IMR-90 (cell line): ENCODE measurements at regions not wholly inside any gene's neighbourhood (a gene's known extent, or its start where the extent isn't known, plus 50 kb on each side); places are given as distances from the start of the nearest gene placed in this dataset.

Experiments
- ATAC-seq: fragments of 200-7000 bp; cut with Tn5 transposase; 2 replicates; pipeline ENCODE4 v1.9.1; 2020; ENCODE audit warnings: low read depth, mild to moderate bottlenecking, moderate library complexity
- BruUV-seq: library from RNA; stranded (reverse); fragments of 400-500 nt; replicated peaks from 2 replicates; lab custom pipeline; 2021; lab: Mats Ljungman, UMichigan
- CTCF ChIA-PET: fragments of 300-600 bp; formaldehyde crosslinking; extraction: SDS; loops from one replicate; lab custom pipeline; 2021; ENCODE audit warnings: antibody characterized with exemption; lab: Yijun Ruan, JAX
- POLR2A ChIA-PET: fragments of 300-600 bp; sonication (Branson Sonifier 250); formaldehyde crosslinking; loops from one replicate; lab custom pipeline; 2022; ENCODE audit warnings: antibody characterized with exemption; ENCODE audit not compliant: unreplicated experiment; lab: Charles Lee
- DNase-seq: peaks from one replicate; pipeline ENCODE4 v3.0.0; 2013
- H2AFZ ChIP-seq: replicated peaks from 2 replicates; pipeline ENCODE3; 2013; ENCODE audit warnings: low read length, mild to moderate bottlenecking; ENCODE audit not compliant: poor library complexity
- H2AK5ac ChIP-seq: 2 replicates; pipeline ENCODE4 v1.6.1; 2013; ENCODE audit warnings: low read depth, low read length, inconsistent platforms
- H2AK9ac ChIP-seq: replicated peaks from 2 replicates; pipeline ENCODE3; 2013; ENCODE audit warnings: mild to moderate bottlenecking, low read depth, low read length, moderate library complexity; ENCODE audit not compliant: poor library complexity
- H2BK120ac ChIP-seq: 2 replicates; pipeline ENCODE4 v1.6.1; 2013; ENCODE audit warnings: low read depth, low read length, inconsistent platforms
- H2BK15ac ChIP-seq: 3 replicates; pipeline ENCODE4 v1.6.1; 2013; ENCODE audit warnings: low read depth, low read length, inconsistent platforms
- H2BK20ac ChIP-seq: 2 replicates; pipeline ENCODE4 v1.6.1; 2013; ENCODE audit warnings: low read depth, mild to moderate bottlenecking, inconsistent platforms, low read length, moderate library complexity
- H2BK5ac ChIP-seq: 2 replicates; pipeline ENCODE4 v1.6.1; 2013; ENCODE audit warnings: mild to moderate bottlenecking, low read depth, low read length, inconsistent platforms; ENCODE audit not compliant: poor library complexity, severe bottlenecking
- H3K14ac ChIP-seq: replicated peaks from 2 replicates; pipeline ENCODE4 v1.6.1; 2013; ENCODE audit warnings: low read depth, low read length, inconsistent platforms
- H3K18ac ChIP-seq: 2 replicates; pipeline ENCODE4 v1.6.1; 2013; ENCODE audit warnings: low read depth, low read length, control low read depth
- H3K23ac ChIP-seq: 2 replicates; pipeline ENCODE4 v1.6.1; 2013; ENCODE audit warnings: low read depth, low read length, inconsistent platforms
- H3K27ac ChIP-seq: 2 replicates; pipeline ENCODE4 v1.5.1; 2013; ENCODE audit warnings: mild to moderate bottlenecking, control low read depth, low read length; ENCODE audit not compliant: insufficient read depth
- H3K27me3 ChIP-seq: 2 replicates; pipeline ENCODE4 v1.6.1; 2013; ENCODE audit warnings: low read length; ENCODE audit not compliant: control insufficient read depth, insufficient read depth
- H3K36me3 ChIP-seq: 2 replicates; pipeline ENCODE4 v1.6.1; 2013; ENCODE audit warnings: low read length, mixed read lengths; ENCODE audit not compliant: control insufficient read depth, insufficient read depth
- H3K4ac ChIP-seq: 2 replicates; pipeline ENCODE4 v1.6.1; 2013; ENCODE audit warnings: low read depth, low read length, inconsistent platforms
- H3K4me1 ChIP-seq: 2 replicates; pipeline ENCODE4 v1.6.1; 2013; ENCODE audit warnings: low read length, mixed read lengths; ENCODE audit not compliant: control insufficient read depth, insufficient read depth
- H3K4me2 ChIP-seq: 2 replicates; pipeline ENCODE4 v1.6.1; 2013; ENCODE audit warnings: low read depth, mild to moderate bottlenecking, control low read depth, low read length, moderate library complexity
- H3K4me3 ChIP-seq: 2 replicates; pipeline ENCODE4 v1.5.1; 2013; ENCODE audit warnings: low read depth, mild to moderate bottlenecking, control low read depth, low read length, moderate library complexity; ENCODE audit not compliant: insufficient read depth
- H3K56ac ChIP-seq: 2 replicates; pipeline ENCODE4 v1.6.1; 2013; ENCODE audit warnings: low read length, inconsistent platforms; ENCODE audit not compliant: insufficient read depth; ENCODE audit errors: extremely low read depth
- H3K79me1 ChIP-seq, 2 experiments: 2 replicates each; pipeline ENCODE4 v1.6.1; 2013; ENCODE audit warnings: low read length in 2 of 2, inconsistent platforms in 1 of 2, low read depth in 1 of 2
- H3K9ac ChIP-seq: 2 replicates; pipeline ENCODE4 v1.6.1; 2013; ENCODE audit warnings: low read depth, low read length, control low read depth
- H3K9me1 ChIP-seq: 2 replicates; pipeline ENCODE4 v1.6.1; 2013; ENCODE audit warnings: low read length, inconsistent platforms; ENCODE audit not compliant: insufficient read depth
- H3K9me3 ChIP-seq: 2 replicates; pipeline ENCODE4 v1.6.1; 2013; ENCODE audit warnings: low read length; ENCODE audit not compliant: control insufficient read depth, insufficient read depth
- H4K20me1 ChIP-seq: 2 replicates; pipeline ENCODE4 v1.6.1; 2013; ENCODE audit warnings: low read length, inconsistent platforms; ENCODE audit not compliant: insufficient read depth
- H4K5ac ChIP-seq: 2 replicates; pipeline ENCODE4 v1.6.1; 2013; ENCODE audit warnings: mild to moderate bottlenecking, low read depth, low read length, control low read depth
- H4K8ac ChIP-seq, 2 experiments: 2 replicates each; pipeline ENCODE4 v1.6.1; 2013; ENCODE audit warnings: low read depth in 2 of 2, low read length in 2 of 2, control low read depth in 1 of 2, inconsistent platforms in 1 of 2
- H4K91ac ChIP-seq: 2 replicates; pipeline ENCODE4 v1.6.1; 2013; ENCODE audit warnings: low read depth, low read length, inconsistent platforms; ENCODE audit not compliant: insufficient read depth
- BHLHE40 ChIP-seq: fragments of 150-350 bp; IDR thresholded peaks from 2 replicates; pipeline ENCODE4 v1.6.1; 2016; ENCODE audit warnings: mild to moderate bottlenecking, low read depth, low read length
- CEBPB ChIP-seq: IDR thresholded peaks from 2 replicates; pipeline ENCODE4 v1.6.1; 2012; ENCODE audit warnings: low read depth, low read length, improper control_type of control experiment
- CHD1 ChIP-seq: IDR thresholded peaks from 2 replicates; pipeline ENCODE4 v1.6.1; 2012; ENCODE audit warnings: low read depth, low read length, improper control_type of control experiment
- FOS ChIP-seq: fragments of 150-350 bp; IDR thresholded peaks from 2 replicates; pipeline ENCODE4 v1.6.1; 2016; ENCODE audit warnings: low read depth, low read length
- MAFK ChIP-seq: IDR thresholded peaks from 2 replicates; pipeline ENCODE4 v1.6.1; 2012; ENCODE audit warnings: low read depth, low read length, improper control_type of control experiment
- MAZ ChIP-seq: IDR thresholded peaks from 2 replicates; pipeline ENCODE4 v1.6.1; 2012; ENCODE audit warnings: low read depth, mild to moderate bottlenecking, low read length, improper control_type of control experiment, moderate library complexity, borderline replicate concordance
- MXI1 ChIP-seq: IDR thresholded peaks from 2 replicates; pipeline ENCODE4 v1.6.1; 2012; ENCODE audit warnings: low read depth, mild to moderate bottlenecking, low read length, moderate library complexity, borderline replicate concordance
- NFE2L2 ChIP-seq: fragments of 150-350 bp; IDR thresholded peaks from 2 replicates; pipeline ENCODE4 v1.6.1; 2016; ENCODE audit warnings: low read depth, mild to moderate bottlenecking, low read length
- POLR2A ChIP-seq: IDR thresholded peaks from 2 replicates; pipeline ENCODE4 v1.6.1; 2012; ENCODE audit warnings: mild to moderate bottlenecking, low read depth, low read length
- RAD21 ChIP-seq: IDR thresholded peaks from 2 replicates; pipeline ENCODE4 v1.6.1; 2012; ENCODE audit warnings: low read length, improper control_type of control experiment
- RCOR1 ChIP-seq: IDR thresholded peaks from 2 replicates; pipeline ENCODE4 v1.6.1; 2012; ENCODE audit warnings: mild to moderate bottlenecking, low read length, improper control_type of control experiment; ENCODE audit not compliant: insufficient replicate concordance
- RFX5 ChIP-seq: IDR thresholded peaks from 2 replicates; pipeline ENCODE4 v1.8.0; 2012; ENCODE audit warnings: low read depth, mild to moderate bottlenecking, low read length, moderate library complexity
- SMC3 ChIP-seq: fragments of 150-350 bp; IDR thresholded peaks from 2 replicates; pipeline ENCODE4 v1.6.1; 2016; ENCODE audit warnings: low read depth, mild to moderate bottlenecking, antibody characterized with exemption, low read length, moderate library complexity
- WGBS, 2 experiments: methylation state at CpG; one replicate each; pipeline versions ENCODE4 v1.1.5 to v1.1.7; 2013; ENCODE audit warnings: missing lambda C conversion rate in 2 of 2; ENCODE audit not compliant: insufficient read length in 1 of 2; ENCODE audit errors: extremely low coverage in 2 of 2; 5-methylcytosine and 5-hydroxymethylcytosine counted together
- dilution Hi-C: fragments of 300-500 bp; cut with HindIII; formaldehyde crosslinking; loops from one replicate; pipeline ENCODE4 v1.14.3; 2018; ENCODE audit warnings: low sequenced_read_pairs; ENCODE audit not compliant: unreplicated experiment
- in situ Hi-C: fragments of 300-500 bp; cut with MboI; formaldehyde crosslinking; loops from 3 replicates; pipeline ENCODE4 v1.14.3; 2019; ENCODE audit warnings: low sequenced_read_pairs, inconsistent platforms, mixed read lengths
- intact Hi-C: fragments of 100-400 bp; cut with micrococcal nuclease; formaldehyde crosslinking; loops from 2 replicates; pipeline ENCODE4 v1.10.0; 2022
- TF ChIP-seq, protein P1 (sequence below): conservative IDR thresholded peaks from 2 replicates; pipeline ENCODE4 v1.5.1; 2012; ENCODE audit warnings: mild to moderate bottlenecking, low read depth, low read length, improper control_type of control experiment
- TF ChIP-seq, protein P2 (sequence below): fragments of 150-350 bp; IDR thresholded peaks from 2 replicates; pipeline ENCODE4 v1.6.1; 2016; ENCODE audit warnings: low read depth, mild to moderate bottlenecking, low read length, moderate library complexity, borderline replicate concordance
- TF ChIP-seq, protein P3 (sequence below): fragments of 150-350 bp; IDR thresholded peaks from 2 replicates; pipeline ENCODE4 v1.6.1; 2017; ENCODE audit warnings: mild to moderate bottlenecking, antibody characterized with exemption, low read length, low read depth

DNA sequence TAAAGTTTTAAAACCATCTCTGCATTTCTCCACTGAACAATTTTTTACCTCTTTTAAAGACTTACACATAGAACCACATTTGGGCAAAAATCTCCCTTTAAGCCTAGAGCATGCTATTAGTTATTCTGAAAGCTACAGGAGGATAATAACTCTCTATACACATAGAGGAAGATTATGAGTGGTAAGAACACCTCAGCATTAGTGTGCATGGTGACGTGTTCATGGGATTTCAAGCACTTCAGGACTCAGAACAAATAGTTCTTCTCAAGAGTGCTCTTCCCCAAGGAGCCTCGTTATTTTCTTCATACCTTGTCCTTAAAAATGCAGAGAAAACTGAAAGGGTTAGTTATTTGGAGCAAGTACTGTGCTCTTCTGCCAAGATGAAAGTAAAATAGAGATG, 256.9 kb upstream of the TUSC1 start:
- Histone ChIP-seq H3K27ac (no peak overlapping the region), H3K14ac (no peak overlapping the region), H4K5ac (no peak overlapping the region), H2AK9ac (no peak overlapping the region), H3K79me1 (no peaks in the 10 kb centered on the region), H4K91ac (no peak overlapping the region), H3K9ac (no peak overlapping the region), H2BK5ac (no peak overlapping the region), H3K36me3 (no peaks in the 10 kb centered on the region), H3K27me3 (no peaks in the 10 kb centered on the region), H3K4me2 (no peak overlapping the region), H3K4me3 (no peak overlapping the region), H3K4me1 (no peaks in the 10 kb centered on the region), H2BK15ac (no peak overlapping the region), H3K9me3 (no peaks in the 10 kb centered on the region), H2AK5ac (no peak overlapping the region), H4K20me1 (no peaks in the 10 kb centered on the region), H3K23ac (no peak overlapping the region), H2BK20ac (no peak overlapping the region), H4K8ac (no peak overlapping the region), H2AFZ (no peak overlapping the region), H3K18ac (no peak overlapping the region), H3K4ac (no peak overlapping the region), H2BK120ac (no peak overlapping the region), H3K56ac (no peak overlapping the region), H3K9me1 (no peaks in the 10 kb centered on the region)
- no peak for TF ChIP-seq RAD21
- TF ChIP-seq MAFK: no peak
- no peak for TF ChIP-seq MAZ
- TF ChIP-seq BHLHE40: no peak
- no peak for TF ChIP-seq MXI1
- no peak for TF ChIP-seq RFX5
- TF ChIP-seq SMC3: no peak
- no peak for TF ChIP-seq FOS
- TF ChIP-seq, protein P1, sequence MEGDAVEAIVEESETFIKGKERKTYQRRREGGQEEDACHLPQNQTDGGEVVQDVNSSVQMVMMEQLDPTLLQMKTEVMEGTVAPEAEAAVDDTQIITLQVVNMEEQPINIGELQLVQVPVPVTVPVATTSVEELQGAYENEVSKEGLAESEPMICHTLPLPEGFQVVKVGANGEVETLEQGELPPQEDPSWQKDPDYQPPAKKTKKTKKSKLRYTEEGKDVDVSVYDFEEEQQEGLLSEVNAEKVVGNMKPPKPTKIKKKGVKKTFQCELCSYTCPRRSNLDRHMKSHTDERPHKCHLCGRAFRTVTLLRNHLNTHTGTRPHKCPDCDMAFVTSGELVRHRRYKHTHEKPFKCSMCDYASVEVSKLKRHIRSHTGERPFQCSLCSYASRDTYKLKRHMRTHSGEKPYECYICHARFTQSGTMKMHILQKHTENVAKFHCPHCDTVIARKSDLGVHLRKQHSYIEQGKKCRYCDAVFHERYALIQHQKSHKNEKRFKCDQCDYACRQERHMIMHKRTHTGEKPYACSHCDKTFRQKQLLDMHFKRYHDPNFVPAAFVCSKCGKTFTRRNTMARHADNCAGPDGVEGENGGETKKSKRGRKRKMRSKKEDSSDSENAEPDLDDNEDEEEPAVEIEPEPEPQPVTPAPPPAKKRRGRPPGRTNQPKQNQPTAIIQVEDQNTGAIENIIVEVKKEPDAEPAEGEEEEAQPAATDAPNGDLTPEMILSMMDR: no peak
- no peak for TF ChIP-seq CEBPB
- no peak for TF ChIP-seq NFE2L2
- TF ChIP-seq, protein P2, sequence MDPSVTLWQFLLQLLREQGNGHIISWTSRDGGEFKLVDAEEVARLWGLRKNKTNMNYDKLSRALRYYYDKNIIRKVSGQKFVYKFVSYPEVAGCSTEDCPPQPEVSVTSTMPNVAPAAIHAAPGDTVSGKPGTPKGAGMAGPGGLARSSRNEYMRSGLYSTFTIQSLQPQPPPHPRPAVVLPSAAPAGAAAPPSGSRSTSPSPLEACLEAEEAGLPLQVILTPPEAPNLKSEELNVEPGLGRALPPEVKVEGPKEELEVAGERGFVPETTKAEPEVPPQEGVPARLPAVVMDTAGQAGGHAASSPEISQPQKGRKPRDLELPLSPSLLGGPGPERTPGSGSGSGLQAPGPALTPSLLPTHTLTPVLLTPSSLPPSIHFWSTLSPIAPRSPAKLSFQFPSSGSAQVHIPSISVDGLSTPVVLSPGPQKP: no peak
- no peak for TF ChIP-seq CHD1
- TF ChIP-seq, protein P3, sequence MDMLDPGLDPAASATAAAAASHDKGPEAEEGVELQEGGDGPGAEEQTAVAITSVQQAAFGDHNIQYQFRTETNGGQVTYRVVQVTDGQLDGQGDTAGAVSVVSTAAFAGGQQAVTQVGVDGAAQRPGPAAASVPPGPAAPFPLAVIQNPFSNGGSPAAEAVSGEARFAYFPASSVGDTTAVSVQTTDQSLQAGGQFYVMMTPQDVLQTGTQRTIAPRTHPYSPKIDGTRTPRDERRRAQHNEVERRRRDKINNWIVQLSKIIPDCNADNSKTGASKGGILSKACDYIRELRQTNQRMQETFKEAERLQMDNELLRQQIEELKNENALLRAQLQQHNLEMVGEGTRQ: no peak
- TF ChIP-seq RCOR1: no peak
- TF ChIP-seq POLR2A: no peak
- intact Hi-C loops: no loop called here
- WGBS, 2 experiments: no CpG with 5 or more reads among the region's 2 CpGs
- in situ Hi-C loops: no loop called here
- dilution Hi-C loops: no loop called here
- ChIA-PET POLR2A (no interaction called here), CTCF (no interaction called here)
- ATAC-seq (no peak), DNase-seq (no peak)
- no TSS peak for BruUV-seq
